ENCODE measurements at regions not wholly inside any gene's neighbourhood (a gene's known extent, or its start where the extent isn't known, plus 50 kb on each side); places are given as distances from the start of the nearest gene placed in this dataset.

DNA sequence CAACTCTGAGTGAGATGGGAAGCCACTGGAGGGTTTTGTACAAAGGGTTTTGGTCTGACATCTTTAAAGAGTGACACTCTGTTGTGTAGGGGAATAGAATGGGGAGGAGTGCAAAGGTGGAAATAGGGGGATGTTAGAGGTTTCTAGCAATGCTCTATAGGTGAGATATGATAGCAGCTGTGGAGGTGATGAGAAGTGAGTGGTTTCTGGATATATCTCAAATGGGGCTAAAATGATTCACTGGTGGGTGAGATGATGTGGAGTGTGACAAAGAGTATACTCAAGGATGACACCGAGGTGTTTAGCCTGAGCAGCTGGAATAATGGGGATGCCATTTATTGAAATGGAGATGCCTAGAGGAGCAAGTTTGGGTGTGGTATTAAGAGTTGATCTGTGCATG is 426.4 kb downstream of the PCNX1 start:
- Histone ChIP-seq H3K9ac (ENCODE audit: low read depth in 1 of 2, low read length in 2 of 2) (no peak overlapping the region), H3K4me3 (ENCODE audit: low read depth in 1 of 3, low read length in 3 of 3) (no peak overlapping the region), H3K36me3 (ENCODE audit: control insufficient read depth in 4 of 4, insufficient read depth in 3 of 4, low read depth in 1 of 4, low read length in 3 of 4) (no peaks in the 10 kb centered on the region), H3K9me3 (ENCODE audit: control insufficient read depth in 4 of 4, low read length in 3 of 4) (no peaks in the 10 kb centered on the region), H3K4me1 (ENCODE audit: control insufficient read depth in 4 of 4, insufficient read depth in 4 of 4, low read length in 3 of 4) (peaks cover 0 to 21% (median 4%) of the 10 kb centered on the region in 4 donors), H3K27ac (ENCODE audit: low read depth in 1 of 2, low read length in 2 of 2) (no peak overlapping the region), H3K27me3 (ENCODE audit: control insufficient read depth in 4 of 4, insufficient read depth in 4 of 4, low read length in 3 of 4) (no peaks in the 10 kb centered on the region)
- WGBS: 96% methylated on average over 1 of the region's 1 CpG
- DNase-seq (ENCODE audit: low spot score): no peak
- TF ChIP-seq JUND (IDR thresholded peaks at IDR 0.05) (no peak), FOXA2 (IDR thresholded peaks at IDR 0.05) (no peak), YY1 (IDR thresholded peaks at IDR 0.05) (no peak), RXRA (IDR thresholded peaks at IDR 0.05) (no peak), NR2F2 (IDR thresholded peaks at IDR 0.05) (no peak), HNF4A (conservative IDR thresholded peaks at IDR 0.05) (no peak), GABPA (IDR thresholded peaks at IDR 0.05 in 1 of 2, conservative IDR thresholded peaks at IDR 0.05 in 1 of 2) (no peak), CTCF (IDR thresholded peaks at IDR 0.05; ENCODE audit: low read depth, low read length, missing input control) (no peak), SP1 (IDR thresholded peaks at IDR 0.05) (no peak), ZBTB33 (IDR thresholded peaks at IDR 0.05) (no peak), TAF1 (conservative IDR thresholded peaks at IDR 0.05) (no peak), MAX (IDR thresholded peaks at IDR 0.05) (no peak), FOXA1 (IDR thresholded peaks at IDR 0.05) (no peak), EGR1 (IDR thresholded peaks at IDR 0.05; ENCODE audit: low read depth in 2 of 2) (no peak), HNF4G (IDR thresholded peaks at IDR 0.05) (no peak)

DNA sequence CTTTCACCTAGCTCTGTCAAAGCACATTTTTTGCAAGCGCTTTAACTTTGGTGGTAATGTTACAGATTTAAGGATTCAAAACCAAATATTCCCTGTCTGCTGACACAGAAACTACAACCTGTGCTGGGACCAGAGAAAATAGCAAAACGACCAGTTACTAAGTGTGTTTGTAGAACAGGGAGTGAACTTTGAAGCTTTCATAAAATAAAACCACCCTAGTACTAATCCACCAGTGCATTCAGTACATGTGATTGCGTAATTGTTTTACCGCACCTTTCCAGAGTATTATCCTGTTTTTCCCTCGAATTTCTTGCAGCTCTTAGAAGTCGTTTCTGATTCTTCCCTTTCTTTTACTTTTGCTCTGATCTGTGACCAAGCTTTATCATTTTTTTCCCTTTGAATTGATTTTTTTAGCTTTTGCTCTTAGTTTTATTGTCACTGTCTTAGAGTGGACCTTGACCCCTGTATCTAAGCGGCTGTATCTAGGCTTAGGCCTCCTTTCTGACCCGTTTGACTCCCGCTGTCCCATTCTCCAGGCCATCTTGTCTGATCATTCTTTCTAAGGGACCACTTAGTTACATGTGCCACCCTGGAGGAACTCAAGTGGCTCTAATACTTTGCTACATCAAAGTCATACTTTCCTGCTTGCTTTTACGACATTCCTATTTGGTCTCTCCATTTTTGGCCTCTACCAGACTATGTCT is 429.4 kb downstream of the PCNX1 start:
- Histone ChIP-seq H3K36me3 (ENCODE audit: control insufficient read depth in 4 of 4, insufficient read depth in 3 of 4, low read depth in 1 of 4, low read length in 3 of 4) (no peaks in the 10 kb centered on the region), H3K9ac (ENCODE audit: low read depth in 1 of 2, low read length in 2 of 2) (peak overlapping the region; percentile 79 to 81), H3K27me3 (ENCODE audit: control insufficient read depth in 4 of 4, insufficient read depth in 4 of 4, low read length in 3 of 4) (no peaks in the 10 kb centered on the region), H3K27ac (ENCODE audit: low read depth in 1 of 2, low read length in 2 of 2) (peak overlapping the region; percentile 90 to 93), H3K4me1 (ENCODE audit: control insufficient read depth in 4 of 4, insufficient read depth in 4 of 4, low read length in 3 of 4) (peaks cover 5 to 43% (median 14%) of the 10 kb centered on the region in 4 donors), H3K9me3 (ENCODE audit: control insufficient read depth in 4 of 4, low read length in 3 of 4) (no peaks in the 10 kb centered on the region), H3K4me3 (ENCODE audit: low read depth in 1 of 3, low read length in 3 of 3) (peak overlapping the region in 2 of 3 donors; percentile 4 to 26)
- no peak for DNase-seq (ENCODE audit: low spot score)
- 35% methylated on average over 10 of the region's 10 CpGs for WGBS
- TF ChIP-seq ZBTB33 (IDR thresholded peaks at IDR 0.05): peak; percentile 80
- TF ChIP-seq CTCF (IDR thresholded peaks at IDR 0.05; ENCODE audit: low read depth, low read length, missing input control): peak; percentile 33
- TF ChIP-seq NR2F2 (IDR thresholded peaks at IDR 0.05): no peak
- TF ChIP-seq HNF4G (IDR thresholded peaks at IDR 0.05): peak; percentile 89
- TF ChIP-seq GABPA (IDR thresholded peaks at IDR 0.05 in 1 of 2, conservative IDR thresholded peaks at IDR 0.05 in 1 of 2): no peak
- no peak for TF ChIP-seq ATF3 (IDR thresholded peaks at IDR 0.05)
- TF ChIP-seq MAX (IDR thresholded peaks at IDR 0.05): peak; percentile 48
- peak; percentile 43 for TF ChIP-seq TAF1 (conservative IDR thresholded peaks at IDR 0.05)
- TF ChIP-seq, protein P1, sequence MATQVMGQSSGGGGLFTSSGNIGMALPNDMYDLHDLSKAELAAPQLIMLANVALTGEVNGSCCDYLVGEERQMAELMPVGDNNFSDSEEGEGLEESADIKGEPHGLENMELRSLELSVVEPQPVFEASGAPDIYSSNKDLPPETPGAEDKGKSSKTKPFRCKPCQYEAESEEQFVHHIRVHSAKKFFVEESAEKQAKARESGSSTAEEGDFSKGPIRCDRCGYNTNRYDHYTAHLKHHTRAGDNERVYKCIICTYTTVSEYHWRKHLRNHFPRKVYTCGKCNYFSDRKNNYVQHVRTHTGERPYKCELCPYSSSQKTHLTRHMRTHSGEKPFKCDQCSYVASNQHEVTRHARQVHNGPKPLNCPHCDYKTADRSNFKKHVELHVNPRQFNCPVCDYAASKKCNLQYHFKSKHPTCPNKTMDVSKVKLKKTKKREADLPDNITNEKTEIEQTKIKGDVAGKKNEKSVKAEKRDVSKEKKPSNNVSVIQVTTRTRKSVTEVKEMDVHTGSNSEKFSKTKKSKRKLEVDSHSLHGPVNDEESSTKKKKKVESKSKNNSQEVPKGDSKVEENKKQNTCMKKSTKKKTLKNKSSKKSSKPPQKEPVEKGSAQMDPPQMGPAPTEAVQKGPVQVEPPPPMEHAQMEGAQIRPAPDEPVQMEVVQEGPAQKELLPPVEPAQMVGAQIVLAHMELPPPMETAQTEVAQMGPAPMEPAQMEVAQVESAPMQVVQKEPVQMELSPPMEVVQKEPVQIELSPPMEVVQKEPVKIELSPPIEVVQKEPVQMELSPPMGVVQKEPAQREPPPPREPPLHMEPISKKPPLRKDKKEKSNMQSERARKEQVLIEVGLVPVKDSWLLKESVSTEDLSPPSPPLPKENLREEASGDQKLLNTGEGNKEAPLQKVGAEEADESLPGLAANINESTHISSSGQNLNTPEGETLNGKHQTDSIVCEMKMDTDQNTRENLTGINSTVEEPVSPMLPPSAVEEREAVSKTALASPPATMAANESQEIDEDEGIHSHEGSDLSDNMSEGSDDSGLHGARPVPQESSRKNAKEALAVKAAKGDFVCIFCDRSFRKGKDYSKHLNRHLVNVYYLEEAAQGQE (IDR thresholded peaks at IDR 0.05): peak; percentile 77
- TF ChIP-seq YY1 (IDR thresholded peaks at IDR 0.05): peak; percentile 71
- no peak for TF ChIP-seq FOXA2 (IDR thresholded peaks at IDR 0.05)
- peak in 1 of 2 donors; percentile 42 for TF ChIP-seq EGR1 (IDR thresholded peaks at IDR 0.05; ENCODE audit: low read depth in 2 of 2)
- TF ChIP-seq SP1 (IDR thresholded peaks at IDR 0.05): peak; percentile 99
- peak; percentile 62 to 63 for TF ChIP-seq RXRA (IDR thresholded peaks at IDR 0.05)
- TF ChIP-seq HNF4A (conservative IDR thresholded peaks at IDR 0.05): peak; percentile 96 to 97
